Peyer's patch (tissue), 4 donors: ENCODE measurements at regions not wholly inside any gene's neighbourhood (a gene's known extent, or its start where the extent isn't known, plus 50 kb on each side); places are given as distances from the start of the nearest gene placed in this dataset.
"Not testable (repeated sequence)": the region's sequence is repeated elsewhere in the genome, so short reads cannot be mapped to it uniquely, and the experiment has no call there.

Experiments used
- DNase-seq, 3 donors: peaks; one replicate each; pipeline ENCODE4 v3.0.0-alpha.2; 2017 to 2019
- H3K27ac ChIP-seq, 4 donors: fragments of 200-600 bp; sonication (generic); one replicate each; pipeline ENCODE4 v1.5.1; 2016 to 2019
- H3K27me3 ChIP-seq, 2 donors: fragments of 200-600 bp; sonication (generic); one replicate each; pipeline ENCODE4 v1.5.1; 2019
- H3K36me3 ChIP-seq, 3 donors: fragments of 200-600 bp; sonication (generic); one replicate each; pipeline ENCODE4 v1.5.1; 2016 to 2019
- H3K4me1 ChIP-seq, 4 donors: fragments of 200-600 bp; sonication (generic); one replicate each; pipeline ENCODE4 v1.5.1; 2016 to 2019
- H3K4me3 ChIP-seq, 4 donors: fragments of 200-600 bp; sonication (generic); 1 replicate in 3 of 4; 2 replicates in 1 of 4; pipeline ENCODE4 v1.5.1; 2016 to 2019; ENCODE audit warnings: mild to moderate bottlenecking in 1 of 4
- H3K9me3 ChIP-seq, 4 donors: fragments of 200-600 bp; sonication (generic); one replicate each; pipeline ENCODE4 v1.5.1; 2016 to 2019; ENCODE audit warnings: mild to moderate bottlenecking in 1 of 4
- POLR2A ChIP-seq, 2 donors: fragments of 450-650 bp; IDR thresholded peaks; one replicate each; pipeline ENCODE4 v1.5.1; 2017; ENCODE audit warnings: antibody characterized with exemption in 2 of 2, mild to moderate bottlenecking in 2 of 2, moderate library complexity in 2 of 2
- TF ChIP-seq, protein P1 (sequence below), 6 experiments: fragments of 450-650 bp in 4 of 6; fragments of 200-600 bp in 2 of 6; sonication (generic) in 1 of 6; IDR thresholded peaks; one replicate each; pipeline ENCODE4 v1.5.1; 2017 to 2019; ENCODE audit warnings: antibody characterized with exemption in 6 of 6, mild to moderate bottlenecking in 3 of 6, moderate library complexity in 1 of 6

GRCh38 chr9:2395814-2396612 is 225.6 kb upstream of the VLDLR start:
- Histone ChIP-seq H3K9me3 (no peaks in the 10 kb centered on the region), H3K4me1 (no peaks in the 10 kb centered on the region), H3K27me3 (no peaks in the 10 kb centered on the region), H3K36me3 (no peaks in the 10 kb centered on the region), H3K27ac (no peak overlapping the region), H3K4me3 (no peak overlapping the region)
- TF ChIP-seq, protein P1, sequence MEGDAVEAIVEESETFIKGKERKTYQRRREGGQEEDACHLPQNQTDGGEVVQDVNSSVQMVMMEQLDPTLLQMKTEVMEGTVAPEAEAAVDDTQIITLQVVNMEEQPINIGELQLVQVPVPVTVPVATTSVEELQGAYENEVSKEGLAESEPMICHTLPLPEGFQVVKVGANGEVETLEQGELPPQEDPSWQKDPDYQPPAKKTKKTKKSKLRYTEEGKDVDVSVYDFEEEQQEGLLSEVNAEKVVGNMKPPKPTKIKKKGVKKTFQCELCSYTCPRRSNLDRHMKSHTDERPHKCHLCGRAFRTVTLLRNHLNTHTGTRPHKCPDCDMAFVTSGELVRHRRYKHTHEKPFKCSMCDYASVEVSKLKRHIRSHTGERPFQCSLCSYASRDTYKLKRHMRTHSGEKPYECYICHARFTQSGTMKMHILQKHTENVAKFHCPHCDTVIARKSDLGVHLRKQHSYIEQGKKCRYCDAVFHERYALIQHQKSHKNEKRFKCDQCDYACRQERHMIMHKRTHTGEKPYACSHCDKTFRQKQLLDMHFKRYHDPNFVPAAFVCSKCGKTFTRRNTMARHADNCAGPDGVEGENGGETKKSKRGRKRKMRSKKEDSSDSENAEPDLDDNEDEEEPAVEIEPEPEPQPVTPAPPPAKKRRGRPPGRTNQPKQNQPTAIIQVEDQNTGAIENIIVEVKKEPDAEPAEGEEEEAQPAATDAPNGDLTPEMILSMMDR (IDR thresholded peaks at IDR 0.05): no peak
- TF ChIP-seq POLR2A (IDR thresholded peaks at IDR 0.05): no peak
- no peak for DNase-seq

GRCh38 chr9:2396622-2397285 is 224.8 kb upstream of the VLDLR start:
- no peaks in the 10 kb centered on the region for H3K4me1 ChIP-seq
- no peak overlapping the region for H3K4me3 ChIP-seq
- H3K36me3 ChIP-seq: no peaks in the 10 kb centered on the region
- H3K27me3 ChIP-seq: no peaks in the 10 kb centered on the region
- no peaks in the 10 kb centered on the region for H3K9me3 ChIP-seq
- DNase-seq: no peak
- no peak for TF ChIP-seq POLR2A (IDR thresholded peaks at IDR 0.05)
- TF ChIP-seq, protein P1 (IDR thresholded peaks at IDR 0.05): no peak
- no peak overlapping the region for H3K27ac ChIP-seq

DNA sequence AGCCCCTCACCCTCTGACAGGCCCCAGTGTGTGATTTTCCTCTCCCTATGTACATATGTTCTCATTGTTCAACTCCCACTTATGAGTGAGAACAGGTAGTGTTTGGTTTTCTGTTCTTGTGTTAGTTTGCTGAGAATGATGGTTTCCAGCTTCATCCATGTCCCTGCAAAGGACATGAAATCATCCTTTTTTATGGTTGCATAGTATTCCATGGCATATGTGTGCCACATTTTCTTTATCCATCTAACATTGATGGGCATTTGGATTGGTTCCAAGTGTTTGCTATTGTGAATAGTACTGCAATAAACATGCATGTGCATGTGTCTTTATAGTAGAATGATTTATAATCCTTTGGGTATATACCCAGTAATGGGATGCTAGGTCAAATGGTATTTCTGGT is 223.7 kb upstream of the VLDLR start:
- not testable (repeated sequence) for DNase-seq

DNA sequence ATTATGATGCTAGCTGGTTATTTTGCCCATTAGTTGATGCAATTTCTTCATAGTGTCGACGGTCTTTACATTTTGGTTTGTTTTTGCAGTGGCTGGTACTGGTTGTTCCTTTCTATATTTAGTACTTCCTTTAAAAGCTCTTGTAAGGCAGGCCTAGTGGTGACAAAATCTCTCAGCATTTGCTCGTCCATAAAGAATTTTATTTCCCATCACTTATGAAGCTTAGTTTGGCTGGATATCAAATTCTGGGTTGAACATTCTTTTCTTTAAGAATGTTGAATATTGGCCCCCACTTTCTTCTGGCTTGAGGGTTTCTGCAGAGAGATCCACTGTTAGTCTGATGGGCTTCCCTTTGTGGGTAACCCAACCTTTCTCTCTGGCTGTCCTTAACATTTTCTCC is 219.8 kb upstream of the VLDLR start:
- H3K36me3 ChIP-seq, H3K27ac ChIP-seq, DNase-seq, H3K9me3 ChIP-seq, H3K4me1 ChIP-seq, H3K4me3 ChIP-seq, H3K27me3 ChIP-seq: not testable (repeated sequence)

More for the DNA sequence above, 223.7 kb upstream of the VLDLR start:
- H3K4me3 ChIP-seq, H3K27ac ChIP-seq, H3K27me3 ChIP-seq, H3K9me3 ChIP-seq, H3K4me1 ChIP-seq, H3K36me3 ChIP-seq: not testable (repeated sequence)

DNA sequence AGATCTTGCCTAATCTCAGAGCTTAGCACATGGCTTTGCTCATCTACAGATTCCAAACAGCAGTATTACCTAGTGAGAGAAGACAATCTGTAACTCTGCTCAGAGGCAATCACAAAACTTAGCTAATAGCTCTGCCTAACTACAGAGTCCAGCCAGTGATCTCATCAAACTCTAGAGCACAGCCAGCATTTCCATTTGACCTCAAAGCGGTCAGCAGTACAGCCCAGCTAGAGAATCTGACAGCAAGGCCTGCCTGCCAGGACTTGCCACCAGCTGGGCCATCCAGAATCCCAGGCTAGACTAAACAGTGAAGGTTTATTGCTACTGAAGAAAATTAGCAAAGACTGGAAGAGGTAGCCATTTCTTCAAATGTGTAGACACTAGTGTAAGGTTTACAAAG is 217.9 kb upstream of the VLDLR start:
- Histone ChIP-seq H3K9me3 (no peaks in the 10 kb centered on the region), H3K27ac (no peak overlapping the region), H3K36me3 (no peaks in the 10 kb centered on the region), H3K4me3 (no peak overlapping the region), H3K4me1 (no peaks in the 10 kb centered on the region), H3K27me3 (no peaks in the 10 kb centered on the region)
- no peak for TF ChIP-seq POLR2A (IDR thresholded peaks at IDR 0.05)
- TF ChIP-seq, protein P1 (IDR thresholded peaks at IDR 0.05): no peak
- no peak for DNase-seq

GRCh38 chr9:2406252-2406651 is 215.3 kb upstream of the VLDLR start:
- Histone ChIP-seq H3K27ac (no peak overlapping the region), H3K9me3 (no peaks in the 10 kb centered on the region), H3K36me3 (no peaks in the 10 kb centered on the region), H3K4me3 (no peak overlapping the region), H3K4me1 (no peaks in the 10 kb centered on the region), H3K27me3 (no peaks in the 10 kb centered on the region)
- DNase-seq: no peak
- TF ChIP-seq POLR2A (IDR thresholded peaks at IDR 0.05): no peak
- TF ChIP-seq, protein P1 (IDR thresholded peaks at IDR 0.05): no peak
